ENCODE measurements at regions not wholly inside any gene's neighbourhood (a gene's known extent, or its start where the extent isn't known, plus 50 kb on each side); places are given as distances from the start of the nearest gene placed in this dataset.
"Not testable (repeated sequence)": the region's sequence is repeated elsewhere in the genome, so short reads cannot be mapped to it uniquely, and the experiment has no call there.

DNA sequence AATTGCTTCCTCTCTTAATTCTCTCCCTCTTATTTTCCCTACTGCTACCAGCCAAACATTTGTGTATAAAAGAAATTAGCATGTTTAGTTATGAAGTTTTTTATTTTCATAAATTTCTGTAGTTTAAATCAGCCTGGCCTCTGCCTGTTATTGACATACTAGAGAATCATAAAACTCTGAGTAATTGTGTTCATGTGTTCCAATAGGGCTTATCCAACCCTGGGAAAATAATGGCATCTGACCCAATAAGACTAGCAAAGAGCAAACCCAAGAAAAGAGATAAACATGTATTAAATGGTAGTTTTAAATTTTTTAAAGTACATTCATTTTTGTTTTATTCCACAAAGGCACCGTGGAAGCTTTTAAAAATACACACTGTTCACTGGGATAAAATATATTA is 404.3 kb downstream of the HLX start:
- no peaks in the 10 kb centered on the region for H3K9me3 ChIP-seq
- H3F3A ChIP-seq (replicated peaks; ENCODE audit: insufficient read depth) = no peaks in the 10 kb centered on the region
- H3K27me3 ChIP-seq (ENCODE audit: insufficient read depth) = no peaks in the 10 kb centered on the region
- H3K36me3 ChIP-seq (replicated peaks in 1 of 2; ENCODE audit: control insufficient read depth in 1 of 2, insufficient read depth in 2 of 2, low read length in 1 of 2) = no peaks in the 10 kb centered on the region
- H3K4me1 ChIP-seq (ENCODE audit: control insufficient read depth in 1 of 2, insufficient read depth in 2 of 2, low read depth in 1 of 2, low read length in 1 of 2) = peaks cover 0 to 4% of the 10 kb centered on the region in 2 experiments; a peak in 2 of 4 replicates
- ChIA-PET POLR2A (no interaction called here), CTCF (interaction anchor here (1.5 kb wide), 1 partner anchor 19 kb away, joined by 5 read pairs; no protein-coding TSS in a partner anchor)
- DNase-seq = no peak
- 79% methylated on average over 1 of the region's 1 CpG for WGBS (ENCODE audit: low lambda C conversion rate)
- H3K9me2 ChIP-seq = no peaks in the 10 kb centered on the region
- no peak overlapping the region for H3K9ac ChIP-seq
- no peak for TF ChIP-seq SIN3A (IDR thresholded peaks at IDR 0.05; ENCODE audit: borderline replicate concordance, low read depth, low read length)
- TF ChIP-seq RFX5 (IDR thresholded peaks at IDR 0.05; ENCODE audit: low read length) = no peak
- TF ChIP-seq RCOR1 (IDR thresholded peaks at IDR 0.05; ENCODE audit: low read length) = no peak
- no peak for TF ChIP-seq REST (IDR thresholded peaks at IDR 0.05; ENCODE audit: low read depth, low read length)
- TF ChIP-seq MXI1 (IDR thresholded peaks at IDR 0.05; ENCODE audit: low read depth, low read length) = no peak
- no peak for TF ChIP-seq POLR2AphosphoS5 (IDR thresholded peaks at IDR 0.05; ENCODE audit: low read depth, low read length)
- no peak overlapping the region for H3K4me3 ChIP-seq (ENCODE audit: low read depth in 2 of 2, low read length in 1 of 2)
- H3K79me2 ChIP-seq (ENCODE audit: insufficient read depth) = no peaks in the 10 kb centered on the region
- no peaks in the 10 kb centered on the region for H4K20me1 ChIP-seq (ENCODE audit: insufficient read depth)
- H3K4me2 ChIP-seq = no peak overlapping the region
- 0 out of 2 replicates have a peak overlapping the region, but pooled peaks have one; percentile 1 for H2AFZ ChIP-seq (ENCODE audit: low read depth)
- H3K27ac ChIP-seq (ENCODE audit: low read depth in 2 of 2, low read length in 1 of 2) = peak overlapping the region in 1 of 2 experiments; percentile 28; a peak in 2 of 4 replicates

DNA sequence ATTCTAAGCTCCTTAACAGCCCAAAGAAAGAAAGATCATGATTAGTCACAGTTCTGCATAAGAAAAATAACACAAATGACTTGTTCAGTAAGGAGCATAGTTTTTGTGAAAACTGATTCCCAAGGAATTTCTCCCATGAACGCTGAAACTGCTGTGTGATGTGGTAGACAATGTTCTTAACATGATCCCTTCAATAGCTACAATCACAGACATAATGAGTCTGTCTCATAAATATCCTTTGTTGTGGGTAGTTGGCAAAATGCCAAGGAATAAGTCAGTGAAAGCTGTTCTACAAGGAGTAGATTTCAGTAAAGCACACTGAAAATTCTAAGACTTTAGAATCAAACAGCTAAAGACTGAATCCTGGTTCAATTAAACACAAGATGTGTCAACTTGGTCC is 404.8 kb downstream of the HLX start:
- no peaks in the 10 kb centered on the region for H3K36me3 ChIP-seq (replicated peaks in 1 of 2; ENCODE audit: control insufficient read depth in 1 of 2, insufficient read depth in 2 of 2, low read length in 1 of 2)
- H3K79me2 ChIP-seq (ENCODE audit: insufficient read depth) = no peaks in the 10 kb centered on the region
- no peaks in the 10 kb centered on the region for H3F3A ChIP-seq (replicated peaks; ENCODE audit: insufficient read depth)
- CTCF ChIA-PET = interaction anchor here (1.8 kb wide), 1 partner anchor 152 kb away, joined by 4 read pairs; no protein-coding TSS in a partner anchor
- H3K9me3 ChIP-seq = no peaks in the 10 kb centered on the region
- POLR2A ChIA-PET = no interaction called here
- peak; percentile 33 for DNase-seq
- no peak overlapping the region for H3K4me3 ChIP-seq (ENCODE audit: low read depth in 2 of 2, low read length in 1 of 2)
- H3K27me3 ChIP-seq (ENCODE audit: insufficient read depth) = no peaks in the 10 kb centered on the region
- no peak overlapping the region for H3K9ac ChIP-seq
- peak overlapping the region in 1 of 2 experiments; percentile 28; a peak in 2 of 4 replicates for H3K27ac ChIP-seq (ENCODE audit: low read depth in 2 of 2, low read length in 1 of 2)
- H4K20me1 ChIP-seq (ENCODE audit: insufficient read depth) = no peaks in the 10 kb centered on the region
- H3K4me2 ChIP-seq = no peak overlapping the region
- 0 out of 2 replicates have a peak overlapping the region, but pooled peaks have one; percentile 1 for H2AFZ ChIP-seq (ENCODE audit: low read depth)
- no peaks in the 10 kb centered on the region for H3K9me2 ChIP-seq
- peaks cover 0 to 4% of the 10 kb centered on the region in 2 experiments; a peak in 2 of 4 replicates for H3K4me1 ChIP-seq (ENCODE audit: control insufficient read depth in 1 of 2, insufficient read depth in 2 of 2, low read depth in 1 of 2, low read length in 1 of 2)
- WGBS (ENCODE audit: low lambda C conversion rate) = 9% methylated on average over 1 of the region's 1 CpG
- no peak for TF ChIP-seq EP300 (IDR thresholded peaks at IDR 0.05; ENCODE audit: borderline replicate concordance in 1 of 2, low read depth in 1 of 2, low read length in 1 of 2)
- TF ChIP-seq, protein P1, sequence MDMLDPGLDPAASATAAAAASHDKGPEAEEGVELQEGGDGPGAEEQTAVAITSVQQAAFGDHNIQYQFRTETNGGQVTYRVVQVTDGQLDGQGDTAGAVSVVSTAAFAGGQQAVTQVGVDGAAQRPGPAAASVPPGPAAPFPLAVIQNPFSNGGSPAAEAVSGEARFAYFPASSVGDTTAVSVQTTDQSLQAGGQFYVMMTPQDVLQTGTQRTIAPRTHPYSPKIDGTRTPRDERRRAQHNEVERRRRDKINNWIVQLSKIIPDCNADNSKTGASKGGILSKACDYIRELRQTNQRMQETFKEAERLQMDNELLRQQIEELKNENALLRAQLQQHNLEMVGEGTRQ (IDR thresholded peaks at IDR 0.05; ENCODE audit: borderline replicate concordance, low read depth, low read length) = no peak
- TF ChIP-seq MAX (IDR thresholded peaks at IDR 0.05; ENCODE audit: low read depth) = no peak
- TF ChIP-seq MXI1 (IDR thresholded peaks at IDR 0.05; ENCODE audit: low read depth, low read length) = no peak
- TF ChIP-seq, protein P2, sequence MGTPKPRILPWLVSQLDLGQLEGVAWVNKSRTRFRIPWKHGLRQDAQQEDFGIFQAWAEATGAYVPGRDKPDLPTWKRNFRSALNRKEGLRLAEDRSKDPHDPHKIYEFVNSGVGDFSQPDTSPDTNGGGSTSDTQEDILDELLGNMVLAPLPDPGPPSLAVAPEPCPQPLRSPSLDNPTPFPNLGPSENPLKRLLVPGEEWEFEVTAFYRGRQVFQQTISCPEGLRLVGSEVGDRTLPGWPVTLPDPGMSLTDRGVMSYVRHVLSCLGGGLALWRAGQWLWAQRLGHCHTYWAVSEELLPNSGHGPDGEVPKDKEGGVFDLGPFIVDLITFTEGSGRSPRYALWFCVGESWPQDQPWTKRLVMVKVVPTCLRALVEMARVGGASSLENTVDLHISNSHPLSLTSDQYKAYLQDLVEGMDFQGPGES (IDR thresholded peaks at IDR 0.05; ENCODE audit: low read depth, low read length) = no peak
- peak; percentile 79 for TF ChIP-seq NFIC (IDR thresholded peaks at IDR 0.05; ENCODE audit: borderline replicate concordance)
- no peak for TF ChIP-seq CHD2 (IDR thresholded peaks at IDR 0.05; ENCODE audit: low read length, partially characterized antibody)

- POLR2A ChIA-PET; H3K4me2 ChIP-seq; H3K4me3 ChIP-seq (ENCODE audit: low read depth in 2 of 2, low read length in 1 of 2); H3K36me3 ChIP-seq (replicated peaks in 1 of 2; ENCODE audit: control insufficient read depth in 1 of 2, insufficient read depth in 2 of 2, low read length in 1 of 2); DNase-seq; H4K20me1 ChIP-seq (ENCODE audit: insufficient read depth); H3K9ac ChIP-seq; H3K27ac ChIP-seq (ENCODE audit: low read depth in 2 of 2, low read length in 1 of 2); H3K4me1 ChIP-seq (ENCODE audit: control insufficient read depth in 1 of 2, insufficient read depth in 2 of 2, low read depth in 1 of 2, low read length in 1 of 2); H3K79me2 ChIP-seq (ENCODE audit: insufficient read depth); H3F3A ChIP-seq (replicated peaks; ENCODE audit: insufficient read depth); H3K9me3 ChIP-seq; H3K9me2 ChIP-seq; H3K27me3 ChIP-seq (ENCODE audit: insufficient read depth); H2AFZ ChIP-seq (ENCODE audit: low read depth): not testable (repeated sequence)
- CTCF ChIA-PET = interaction anchor here (1.1 to 1.8 kb wide), 2 partner anchors 151 to 1170 kb away, joined by 3 to 4 read pairs; no protein-coding TSS in a partner anchor
- 97% methylated on average over 10 of the region's 14 CpGs for WGBS (ENCODE audit: low lambda C conversion rate)
These were observed 405.7 kb downstream of the HLX start for GRCh38 chr1:221284991-221285390.
